ENCODE measurements at regions not wholly inside any gene's neighbourhood (a gene's known extent, or its start where the extent isn't known, plus 50 kb on each side); places are given as distances from the start of the nearest gene placed in this dataset.
"Not testable (repeated sequence)": the region's sequence is repeated elsewhere in the genome, so short reads cannot be mapped to it uniquely, and the experiment has no call there.

- Histone ChIP-seq H3K4me3 (ENCODE audit: low read depth in 1 of 2, low read length in 2 of 2) (no peak overlapping the region), H3K27ac (ENCODE audit: low read depth, low read length) (no peak overlapping the region), H3K27me3 (ENCODE audit: control insufficient read depth in 1 of 2, insufficient read depth in 2 of 2, low read length in 2 of 2) (no peaks in the 10 kb centered on the region), H3K9me3 (ENCODE audit: control insufficient read depth in 1 of 2, low read length in 2 of 2) (no peaks in the 10 kb centered on the region), H3K4me1 (ENCODE audit: control insufficient read depth in 1 of 2, insufficient read depth in 2 of 2, low read length in 2 of 2) (no peaks in the 10 kb centered on the region), H3K9ac (ENCODE audit: low read depth in 1 of 2, low read length in 2 of 2) (no peak overlapping the region), H3K36me3 (ENCODE audit: control insufficient read depth in 1 of 2, insufficient read depth in 2 of 2, low read length in 2 of 2) (no peaks in the 10 kb centered on the region)
Measured at GRCh38 chr4:152180369-152180768, 355.5 kb downstream of the FBXW7 start.

DNA sequence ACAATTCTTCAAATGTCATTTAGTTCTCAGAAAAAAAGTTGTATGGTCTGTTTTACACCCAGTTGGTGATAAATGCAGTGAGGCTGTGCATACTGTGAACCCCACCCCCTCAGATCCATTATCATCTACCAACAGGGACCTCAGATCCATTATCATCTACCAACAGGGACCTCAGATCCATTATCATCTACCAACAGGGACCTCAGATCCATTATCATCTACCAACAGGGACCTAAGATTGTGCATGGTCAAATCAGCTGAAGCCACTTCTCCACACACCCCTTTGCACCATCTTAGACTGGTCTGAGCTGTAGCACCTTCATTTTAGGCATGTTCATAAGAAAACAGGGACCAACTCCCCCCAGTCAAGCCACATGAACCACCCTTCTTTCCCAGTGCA, 358.4 kb downstream of the FBXW7 start:
- not testable (repeated sequence) for H3K27me3 ChIP-seq (ENCODE audit: control insufficient read depth in 1 of 2, insufficient read depth in 2 of 2, low read length in 2 of 2); H3K27ac ChIP-seq (ENCODE audit: low read depth, low read length); H3K36me3 ChIP-seq (ENCODE audit: control insufficient read depth in 1 of 2, insufficient read depth in 2 of 2, low read length in 2 of 2); H3K4me3 ChIP-seq (ENCODE audit: low read depth in 1 of 2, low read length in 2 of 2); H3K4me1 ChIP-seq (ENCODE audit: control insufficient read depth in 1 of 2, insufficient read depth in 2 of 2, low read length in 2 of 2); H3K9ac ChIP-seq (ENCODE audit: low read depth in 1 of 2, low read length in 2 of 2); H3K9me3 ChIP-seq (ENCODE audit: control insufficient read depth in 1 of 2, low read length in 2 of 2)

DNA sequence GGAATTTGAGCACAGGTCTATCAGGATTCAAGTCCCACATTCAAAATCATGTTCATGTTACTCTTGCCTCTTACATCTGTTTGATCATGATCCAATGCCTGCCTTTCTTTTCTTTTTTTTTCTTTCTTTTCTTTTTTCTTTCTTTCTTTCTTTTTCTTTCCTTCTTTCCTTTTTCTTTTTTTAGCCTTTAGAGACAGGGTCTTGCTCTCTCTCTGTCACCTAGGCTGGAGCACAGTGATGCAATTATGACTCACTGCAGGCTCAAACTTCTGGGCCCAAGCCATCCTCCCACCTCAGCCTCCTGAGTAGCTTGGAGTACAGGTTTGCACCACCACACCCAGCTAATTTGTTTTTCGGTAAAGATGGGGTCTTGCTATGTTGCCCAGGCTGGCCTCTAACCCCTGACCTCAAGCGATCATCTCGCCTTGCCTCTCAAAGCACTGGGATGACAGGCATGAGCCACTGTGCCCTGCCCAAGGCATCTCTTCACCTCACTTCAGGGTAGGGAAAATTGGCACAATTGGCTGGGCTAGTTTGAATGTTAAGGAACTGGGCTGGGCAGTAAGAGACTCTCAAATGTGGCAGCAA, 359.2 kb downstream of the FBXW7 start:
- H3K4me3 ChIP-seq (ENCODE audit: low read depth in 1 of 2, low read length in 2 of 2): no peak overlapping the region
- H3K27ac ChIP-seq (ENCODE audit: low read depth, low read length): no peak overlapping the region
- H3K9me3 ChIP-seq (ENCODE audit: control insufficient read depth in 1 of 2, low read length in 2 of 2): no peaks in the 10 kb centered on the region
- no peak overlapping the region for H3K9ac ChIP-seq (ENCODE audit: low read depth in 1 of 2, low read length in 2 of 2)
- no peaks in the 10 kb centered on the region for H3K4me1 ChIP-seq (ENCODE audit: control insufficient read depth in 1 of 2, insufficient read depth in 2 of 2, low read length in 2 of 2)
- H3K36me3 ChIP-seq (ENCODE audit: control insufficient read depth in 1 of 2, insufficient read depth in 2 of 2, low read length in 2 of 2): no peaks in the 10 kb centered on the region
- no peaks in the 10 kb centered on the region for H3K27me3 ChIP-seq (ENCODE audit: control insufficient read depth in 1 of 2, insufficient read depth in 2 of 2, low read length in 2 of 2)

DNA sequence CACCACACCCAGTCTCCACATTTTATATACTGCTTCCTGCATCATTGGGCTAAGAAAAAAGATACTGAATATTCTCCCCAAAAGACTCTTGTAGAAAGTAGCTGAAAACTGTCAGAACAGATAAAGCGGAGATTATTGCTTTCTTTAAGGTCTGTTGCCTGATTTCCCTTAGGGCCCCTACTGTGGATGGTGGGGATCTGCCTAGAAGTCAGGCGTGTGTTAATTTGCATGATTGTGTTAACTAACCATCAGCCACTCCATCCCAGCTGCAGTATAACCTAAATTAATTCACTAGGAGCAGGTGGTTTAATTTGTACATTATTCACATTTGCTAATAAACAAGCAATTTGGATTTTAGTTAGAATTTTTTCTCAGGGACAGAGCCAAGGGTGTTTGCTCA, 360.3 kb downstream of the FBXW7 start:
- no peak overlapping the region for H3K27ac ChIP-seq (ENCODE audit: low read depth, low read length)
- no peak overlapping the region for H3K4me3 ChIP-seq (ENCODE audit: low read depth in 1 of 2, low read length in 2 of 2)
- H3K4me1 ChIP-seq (ENCODE audit: control insufficient read depth in 1 of 2, insufficient read depth in 2 of 2, low read length in 2 of 2): no peaks in the 10 kb centered on the region
- no peaks in the 10 kb centered on the region for H3K27me3 ChIP-seq (ENCODE audit: control insufficient read depth in 1 of 2, insufficient read depth in 2 of 2, low read length in 2 of 2)
- no peak overlapping the region for H3K9ac ChIP-seq (ENCODE audit: low read depth in 1 of 2, low read length in 2 of 2)
- no peaks in the 10 kb centered on the region for H3K36me3 ChIP-seq (ENCODE audit: control insufficient read depth in 1 of 2, insufficient read depth in 2 of 2, low read length in 2 of 2)
- H3K9me3 ChIP-seq (ENCODE audit: control insufficient read depth in 1 of 2, low read length in 2 of 2): no peaks in the 10 kb centered on the region

GRCh38 chr4:152172146-152172545, 363.7 kb downstream of the FBXW7 start:
- H3K27ac ChIP-seq (ENCODE audit: low read depth, low read length): no peak overlapping the region
- no peaks in the 10 kb centered on the region for H3K27me3 ChIP-seq (ENCODE audit: control insufficient read depth in 1 of 2, insufficient read depth in 2 of 2, low read length in 2 of 2)
- no peaks in the 10 kb centered on the region for H3K4me1 ChIP-seq (ENCODE audit: control insufficient read depth in 1 of 2, insufficient read depth in 2 of 2, low read length in 2 of 2)
- no peak overlapping the region for H3K9ac ChIP-seq (ENCODE audit: low read depth in 1 of 2, low read length in 2 of 2)
- H3K4me3 ChIP-seq (ENCODE audit: low read depth in 1 of 2, low read length in 2 of 2): no peak overlapping the region
- no peaks in the 10 kb centered on the region for H3K9me3 ChIP-seq (ENCODE audit: control insufficient read depth in 1 of 2, low read length in 2 of 2)
- H3K36me3 ChIP-seq (ENCODE audit: control insufficient read depth in 1 of 2, insufficient read depth in 2 of 2, low read length in 2 of 2): no peaks in the 10 kb centered on the region

DNA sequence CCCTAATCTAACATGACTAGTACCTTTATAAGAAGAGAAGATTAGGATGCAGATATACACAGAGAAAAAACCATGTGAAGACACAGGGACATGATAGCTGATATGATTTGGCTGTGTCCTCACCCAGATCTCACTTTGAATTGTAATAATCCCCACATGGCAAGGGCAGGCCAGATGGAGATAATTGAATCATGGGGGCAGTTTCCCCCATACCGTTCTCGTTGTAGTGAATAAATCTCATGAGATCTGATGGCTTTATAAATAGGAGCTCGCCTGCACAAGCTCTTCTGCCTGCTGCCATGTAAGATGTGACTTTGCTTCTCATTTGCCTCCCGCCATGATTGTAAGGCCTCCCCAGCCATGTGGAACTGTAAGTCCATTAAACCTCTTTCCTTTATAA, 364.3 kb downstream of the FBXW7 start:
- Histone ChIP-seq H3K4me1 (ENCODE audit: control insufficient read depth in 1 of 2, insufficient read depth in 2 of 2, low read length in 2 of 2) (no peaks in the 10 kb centered on the region), H3K36me3 (ENCODE audit: control insufficient read depth in 1 of 2, insufficient read depth in 2 of 2, low read length in 2 of 2) (no peaks in the 10 kb centered on the region), H3K27me3 (ENCODE audit: control insufficient read depth in 1 of 2, insufficient read depth in 2 of 2, low read length in 2 of 2) (no peaks in the 10 kb centered on the region), H3K4me3 (ENCODE audit: low read depth in 1 of 2, low read length in 2 of 2) (no peak overlapping the region), H3K9ac (ENCODE audit: low read depth in 1 of 2, low read length in 2 of 2) (no peak overlapping the region), H3K27ac (ENCODE audit: low read depth, low read length) (no peak overlapping the region), H3K9me3 (ENCODE audit: control insufficient read depth in 1 of 2, low read length in 2 of 2) (no peaks in the 10 kb centered on the region)

GRCh38 chr4:152169683-152170082, 366.2 kb downstream of the FBXW7 start:
- H3K9ac ChIP-seq (ENCODE audit: low read depth in 1 of 2, low read length in 2 of 2): no peak overlapping the region
- H3K27ac ChIP-seq (ENCODE audit: low read depth, low read length): no peak overlapping the region
- no peaks in the 10 kb centered on the region for H3K27me3 ChIP-seq (ENCODE audit: control insufficient read depth in 1 of 2, insufficient read depth in 2 of 2, low read length in 2 of 2)
- H3K4me1 ChIP-seq (ENCODE audit: control insufficient read depth in 1 of 2, insufficient read depth in 2 of 2, low read length in 2 of 2): no peaks in the 10 kb centered on the region
- no peak overlapping the region for H3K4me3 ChIP-seq (ENCODE audit: low read depth in 1 of 2, low read length in 2 of 2)
- H3K9me3 ChIP-seq (ENCODE audit: control insufficient read depth in 1 of 2, low read length in 2 of 2): no peaks in the 10 kb centered on the region
- no peaks in the 10 kb centered on the region for H3K36me3 ChIP-seq (ENCODE audit: control insufficient read depth in 1 of 2, insufficient read depth in 2 of 2, low read length in 2 of 2)

- Histone ChIP-seq H3K27me3 (ENCODE audit: control insufficient read depth in 1 of 2, insufficient read depth in 2 of 2, low read length in 2 of 2) (no peaks in the 10 kb centered on the region), H3K27ac (ENCODE audit: low read depth, low read length) (no peak overlapping the region), H3K9ac (ENCODE audit: low read depth in 1 of 2, low read length in 2 of 2) (no peak overlapping the region), H3K36me3 (ENCODE audit: control insufficient read depth in 1 of 2, insufficient read depth in 2 of 2, low read length in 2 of 2) (no peaks in the 10 kb centered on the region), H3K9me3 (ENCODE audit: control insufficient read depth in 1 of 2, low read length in 2 of 2) (no peaks in the 10 kb centered on the region), H3K4me3 (ENCODE audit: low read depth in 1 of 2, low read length in 2 of 2) (no peak overlapping the region), H3K4me1 (ENCODE audit: control insufficient read depth in 1 of 2, insufficient read depth in 2 of 2, low read length in 2 of 2) (no peaks in the 10 kb centered on the region)
Measured at GRCh38 chr4:152168987-152169616, 366.8 kb downstream of the FBXW7 start.

DNA sequence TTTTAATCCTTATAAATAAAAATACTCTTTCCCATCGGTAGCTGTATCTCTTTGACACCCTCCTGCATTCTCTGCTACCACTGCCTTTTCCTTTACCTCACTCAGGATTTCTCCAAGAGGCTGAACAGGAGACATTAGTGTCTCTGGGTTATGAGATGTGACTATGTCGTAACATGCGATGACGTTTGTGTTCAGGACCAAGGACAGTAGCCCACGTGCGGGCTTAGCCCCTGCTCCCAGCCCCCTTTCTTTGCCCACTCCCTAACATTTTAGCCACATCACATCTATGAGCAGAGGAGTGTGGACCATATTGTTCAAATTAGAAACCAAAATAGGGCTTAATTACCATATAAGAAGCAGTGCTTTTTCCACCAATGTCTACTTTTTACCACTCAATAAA, 369.3 kb downstream of the FBXW7 start:
- Histone ChIP-seq H3K36me3 (ENCODE audit: control insufficient read depth in 1 of 2, insufficient read depth in 2 of 2, low read length in 2 of 2) (no peaks in the 10 kb centered on the region), H3K27ac (ENCODE audit: low read depth, low read length) (no peak overlapping the region), H3K9me3 (ENCODE audit: control insufficient read depth in 1 of 2, low read length in 2 of 2) (no peaks in the 10 kb centered on the region), H3K9ac (ENCODE audit: low read depth in 1 of 2, low read length in 2 of 2) (no peak overlapping the region), H3K4me3 (ENCODE audit: low read depth in 1 of 2, low read length in 2 of 2) (no peak overlapping the region), H3K27me3 (ENCODE audit: control insufficient read depth in 1 of 2, insufficient read depth in 2 of 2, low read length in 2 of 2) (no peaks in the 10 kb centered on the region), H3K4me1 (ENCODE audit: control insufficient read depth in 1 of 2, insufficient read depth in 2 of 2, low read length in 2 of 2) (peaks cover 0 to 5% of the 10 kb centered on the region in 2 donors)

- Histone ChIP-seq H3K9me3 (ENCODE audit: control insufficient read depth in 1 of 2, low read length in 2 of 2) (no peaks in the 10 kb centered on the region), H3K27ac (ENCODE audit: low read depth, low read length) (no peak overlapping the region), H3K27me3 (ENCODE audit: control insufficient read depth in 1 of 2, insufficient read depth in 2 of 2, low read length in 2 of 2) (no peaks in the 10 kb centered on the region), H3K4me1 (ENCODE audit: control insufficient read depth in 1 of 2, insufficient read depth in 2 of 2, low read length in 2 of 2) (peaks cover 0 to 7% of the 10 kb centered on the region in 2 donors), H3K4me3 (ENCODE audit: low read depth in 1 of 2, low read length in 2 of 2) (no peak overlapping the region), H3K9ac (ENCODE audit: low read depth in 1 of 2, low read length in 2 of 2) (no peak overlapping the region), H3K36me3 (ENCODE audit: control insufficient read depth in 1 of 2, insufficient read depth in 2 of 2, low read length in 2 of 2) (no peaks in the 10 kb centered on the region)
Measured at GRCh38 chr4:152165846-152166245, 370.0 kb downstream of the FBXW7 start.

Data from duodenal mucosa (tissue), 2 donors.